Fibroblast of skin of right biceps (primary cell): ENCODE measurements at regions not wholly inside any gene's neighbourhood (a gene's known extent, or its start where the extent isn't known, plus 50 kb on each side); places are given as distances from the start of the nearest gene placed in this dataset.
A peak's percentile ranks its signal among the peaks of the same experiment; 100 is the strongest.

ENCODE experiments used
- DNase-seq: peaks from one replicate; pipeline ENCODE4 v3.0.0-alpha.2; 2013

GRCh38 chr18:61727241-61728193 is 165.3 kb downstream of the RNF152 start:
- DNase-seq: peak; percentile 85

DNA sequence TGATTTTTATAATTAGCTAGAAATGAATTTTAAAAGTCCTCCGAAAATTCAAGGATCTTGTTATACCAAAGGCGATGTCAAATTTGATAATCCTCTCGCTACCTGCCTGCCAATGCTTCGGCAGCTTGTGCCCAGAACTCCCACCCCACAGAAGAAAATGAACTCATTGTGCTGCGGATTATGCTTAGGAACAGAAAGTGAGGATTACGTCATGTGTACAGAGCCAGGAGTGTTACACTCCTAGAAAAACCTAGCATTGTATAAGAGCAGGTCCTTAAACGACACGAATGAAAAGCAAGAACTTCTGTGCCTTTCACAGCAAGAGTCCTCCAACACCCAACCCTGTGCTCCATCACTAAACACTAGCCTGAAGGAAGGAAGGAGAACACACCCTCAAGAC is 168.3 kb downstream of the RNF152 start:
- DNase-seq: no peak

DNA sequence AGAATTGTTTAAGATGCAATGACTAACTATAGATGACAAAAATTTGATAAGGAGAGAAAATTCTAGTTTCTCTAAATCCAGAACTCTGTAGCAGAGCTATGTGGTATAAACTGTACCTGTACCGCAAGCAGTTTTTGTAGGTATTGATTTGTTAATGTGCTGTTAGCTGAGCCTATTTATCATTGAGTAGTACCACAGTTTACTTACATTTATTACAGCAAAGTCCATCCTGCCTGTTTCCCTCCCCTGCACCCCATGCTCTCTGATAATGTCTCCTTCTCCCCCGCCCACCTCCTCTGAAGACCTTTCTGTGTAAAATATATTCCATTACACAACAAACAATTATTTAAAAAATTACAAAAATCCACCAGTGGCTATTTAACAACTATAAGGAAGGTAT is 170.6 kb downstream of the RNF152 start:
- DNase-seq: no peak

DNA sequence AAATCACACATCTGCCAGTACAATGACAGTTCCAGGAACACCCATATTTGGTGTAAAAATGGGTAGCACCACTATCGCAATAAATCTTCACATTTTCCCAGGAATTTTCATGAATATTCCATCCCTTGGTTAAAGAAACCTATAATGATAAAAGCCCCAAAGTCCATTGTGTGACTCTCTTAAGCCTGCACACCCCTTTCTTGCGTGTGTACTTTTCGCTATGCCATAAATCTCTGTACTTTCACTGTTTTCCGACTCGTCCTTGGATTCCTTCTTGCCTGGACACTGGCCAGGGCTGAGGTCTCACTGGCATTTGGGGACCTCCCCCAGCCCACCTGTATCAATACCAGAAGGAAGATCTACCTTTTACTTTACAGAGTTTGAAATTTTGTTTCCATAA is 172.3 kb downstream of the RNF152 start:
- no peak for DNase-seq

GRCh38 chr18:61719671-61720070 is 173.1 kb downstream of the RNF152 start:
- no peak for DNase-seq

GRCh38 chr18:61718944-61719343 is 173.9 kb downstream of the RNF152 start:
- no peak for DNase-seq

- no peak for DNase-seq
These were observed 178.4 kb downstream of the RNF152 start for GRCh38 chr18:61714421-61714820.

DNA sequence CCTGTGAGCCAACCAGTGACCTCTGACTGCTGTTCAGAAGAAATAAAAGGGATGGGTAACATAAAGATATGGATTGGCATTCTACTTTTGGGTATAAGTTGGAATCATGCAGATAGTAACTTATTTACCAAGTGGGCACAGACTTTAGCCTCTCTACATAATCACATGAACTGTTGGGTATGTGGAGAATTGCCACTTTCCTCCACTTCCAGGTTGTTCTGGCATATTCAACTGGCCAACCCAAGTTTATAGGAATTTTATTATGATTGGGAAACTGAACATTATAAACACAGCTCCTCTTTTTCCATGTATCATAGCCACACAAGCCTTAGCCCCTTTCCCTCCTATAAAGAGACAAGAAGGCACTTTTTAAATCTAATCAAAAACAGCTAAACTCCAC is 179.3 kb downstream of the RNF152 start:
- no peak for DNase-seq

DNA sequence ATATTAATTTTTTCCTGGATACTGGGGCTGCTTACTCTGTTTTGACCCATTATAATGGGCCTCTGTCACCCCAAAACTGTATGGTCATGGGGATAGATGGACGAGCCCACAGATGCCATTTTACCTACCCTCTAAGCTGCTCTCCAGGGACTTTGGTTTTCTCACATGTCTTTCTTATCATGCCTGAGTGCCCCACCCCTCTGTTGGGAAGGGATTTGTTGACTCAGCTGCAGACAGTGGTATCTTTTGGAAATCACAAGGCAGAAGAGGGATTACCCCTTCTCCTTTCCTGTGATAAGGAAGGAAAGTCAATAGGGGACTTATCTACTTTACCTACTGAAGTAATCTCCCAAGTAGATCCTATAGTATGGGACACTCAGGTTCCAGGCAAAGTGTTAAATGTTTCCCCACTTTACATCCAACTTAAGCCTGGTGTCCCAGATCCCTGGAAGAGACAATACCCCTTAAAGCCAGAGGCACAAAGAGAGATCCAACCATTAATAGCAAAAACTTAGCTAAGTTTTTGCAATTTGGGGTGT is 182.7 kb downstream of the RNF152 start:
- DNase-seq: no peak

GRCh38 chr18:61706276-61706915 is 186.4 kb downstream of the RNF152 start:
- no peak for DNase-seq

- peak; percentile 69 for DNase-seq
These were observed 189.3 kb downstream of the RNF152 start for GRCh38 chr18:61703508-61703907.

DNA sequence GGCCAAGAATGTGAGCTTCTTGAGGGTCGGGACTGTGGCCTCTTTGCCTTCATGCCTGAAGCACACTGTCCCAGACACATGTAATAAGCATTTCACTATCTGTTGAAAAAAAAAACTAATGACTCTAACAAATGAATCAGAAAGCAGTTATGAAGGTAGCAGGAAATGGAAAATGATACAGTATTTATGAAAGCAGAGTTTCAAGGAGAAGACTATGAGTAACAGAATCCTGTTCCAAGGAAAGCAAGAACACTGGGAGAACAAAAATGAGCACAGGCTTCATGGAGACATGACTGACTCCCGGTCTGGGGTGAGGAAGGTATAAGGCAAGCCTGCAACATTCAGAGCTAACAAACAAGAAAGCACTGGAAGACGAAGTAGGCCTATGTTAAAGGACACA is 190.8 kb downstream of the RNF152 start:
- DNase-seq: peak; percentile 88

DNA sequence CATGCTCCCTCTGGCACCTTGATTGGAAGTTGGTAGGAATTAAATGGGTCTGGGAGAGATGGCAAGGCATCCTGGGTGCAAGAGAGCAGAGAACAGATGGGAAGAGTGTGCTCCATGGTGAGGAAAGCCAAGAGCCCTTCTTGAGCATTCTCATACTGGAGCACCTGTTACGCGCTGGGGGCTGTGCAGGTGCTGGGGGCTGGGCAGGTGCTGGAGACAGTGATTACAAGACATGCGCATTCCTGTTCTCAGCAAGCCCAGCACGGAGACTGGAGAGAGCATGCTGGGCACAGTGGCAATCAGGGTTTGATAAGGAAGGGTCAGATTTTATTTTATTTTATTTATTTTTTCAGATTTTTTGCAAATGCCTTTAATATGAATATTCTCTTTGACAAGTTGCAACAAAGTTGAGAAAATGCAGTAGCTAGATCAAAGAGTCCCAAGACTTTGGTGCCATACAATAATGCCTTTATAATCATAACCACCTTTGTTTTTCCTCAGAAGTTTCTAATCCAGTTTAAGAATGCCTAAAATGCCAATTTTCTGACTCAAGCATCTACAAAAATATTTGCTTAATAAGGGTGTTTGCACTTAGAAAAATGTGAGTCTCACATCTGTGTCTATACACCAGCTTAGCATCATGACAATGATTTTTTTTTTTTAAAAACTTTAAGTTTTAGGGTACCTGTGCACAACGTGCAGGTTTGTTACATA is 193.3 kb downstream of the RNF152 start:
- DNase-seq: peak; percentile 50

- no peak for DNase-seq
These were observed 195.4 kb downstream of the RNF152 start for GRCh38 chr18:61697306-61697909.

DNA sequence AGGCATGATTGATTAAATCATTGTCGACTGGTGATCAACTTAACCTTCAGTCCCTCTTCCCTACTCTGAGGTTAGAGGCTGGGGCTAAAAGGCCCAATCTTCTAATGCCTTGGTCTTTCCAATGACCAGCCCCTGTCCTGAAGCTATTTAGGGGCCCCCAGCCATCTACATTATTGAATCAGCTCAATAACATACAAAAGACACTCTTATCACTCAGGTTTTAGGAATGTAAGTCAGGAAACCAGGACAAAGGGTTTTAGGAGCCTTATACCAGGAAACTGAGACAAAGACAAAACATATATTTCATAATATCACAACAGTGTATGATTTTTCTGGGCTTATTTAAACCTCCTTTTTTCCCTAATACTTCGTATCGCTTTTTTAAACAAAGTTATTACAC is 198.6 kb downstream of the RNF152 start:
- peak; percentile 23 for DNase-seq

DNA sequence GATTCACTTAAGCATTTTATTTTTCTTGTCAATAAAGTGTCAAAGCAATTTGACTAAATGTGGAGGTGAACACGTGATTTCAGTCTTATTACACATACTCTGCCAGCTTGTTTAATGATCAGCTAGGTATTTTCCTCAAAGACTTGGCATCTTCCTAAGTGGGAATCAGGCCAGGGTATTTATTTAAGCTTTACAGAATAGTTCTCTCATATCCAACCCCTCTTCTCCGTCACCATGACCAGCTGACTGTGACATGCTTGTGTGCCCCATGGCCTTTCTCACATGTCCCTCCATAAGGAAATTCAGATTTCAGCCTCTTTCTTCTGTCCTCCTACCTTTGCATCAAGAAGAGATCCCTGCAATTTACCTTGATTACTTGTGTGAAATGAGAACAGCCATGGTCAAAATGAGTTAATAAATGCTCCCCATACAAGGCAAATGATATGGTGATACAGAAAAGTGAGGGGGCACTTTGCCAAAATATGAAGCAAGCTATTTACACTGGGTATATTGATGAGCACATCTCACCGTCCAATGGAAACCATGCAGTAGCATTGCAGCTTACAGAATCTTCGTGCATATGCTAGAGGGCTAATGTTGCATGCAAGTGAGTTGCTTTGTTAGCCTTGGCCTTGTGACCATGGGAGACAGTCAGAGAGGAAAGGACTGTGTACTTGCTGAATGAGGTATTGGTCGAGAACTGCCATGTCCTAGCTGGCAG is 202.2 kb downstream of the RNF152 start:
- no peak for DNase-seq

GRCh38 chr18:61687317-61687716 is 205.5 kb downstream of the RNF152 start:
- DNase-seq: no peak

DNA sequence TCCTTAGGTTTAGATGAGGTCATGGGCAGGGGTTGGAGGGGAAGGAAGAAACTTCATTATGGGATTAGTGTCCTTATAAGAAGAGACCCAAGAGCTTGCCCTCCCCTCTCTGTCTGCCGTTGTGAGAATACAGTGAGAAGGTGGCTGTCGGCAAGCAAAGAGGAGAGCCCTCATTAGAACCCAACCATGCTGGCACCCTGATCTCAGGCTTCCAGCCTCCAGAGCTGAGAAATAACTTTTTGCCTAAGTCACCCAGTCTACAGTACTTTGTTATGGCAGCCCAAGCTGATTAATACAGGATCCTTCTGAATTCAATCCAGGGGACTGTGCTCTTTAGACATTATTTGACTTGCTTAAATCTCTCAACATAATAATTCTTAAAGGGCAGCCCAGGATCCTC is 209.0 kb downstream of the RNF152 start:
- DNase-seq: no peak

DNA sequence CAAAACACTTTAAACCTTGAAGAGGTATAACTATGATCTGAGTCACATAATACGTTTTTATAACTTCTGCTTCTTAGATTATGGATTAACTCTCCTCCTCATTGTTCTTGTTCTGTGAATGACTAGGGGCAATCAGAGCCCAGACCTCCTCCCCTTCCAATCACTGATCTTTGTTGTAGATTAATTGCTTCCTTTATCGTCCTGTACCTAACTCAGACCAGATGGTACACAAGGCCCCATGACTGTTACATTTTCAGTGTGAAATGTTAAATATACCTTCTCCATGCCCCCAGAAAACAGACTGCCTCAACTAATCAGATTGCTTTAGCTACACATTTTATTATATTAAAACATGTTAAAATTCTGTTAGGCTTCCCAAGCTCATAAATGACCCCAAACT is 211.7 kb downstream of the RNF152 start:
- no peak for DNase-seq

- no peak for DNase-seq
These were observed 213.0 kb downstream of the RNF152 start for GRCh38 chr18:61679836-61680235.

DNA sequence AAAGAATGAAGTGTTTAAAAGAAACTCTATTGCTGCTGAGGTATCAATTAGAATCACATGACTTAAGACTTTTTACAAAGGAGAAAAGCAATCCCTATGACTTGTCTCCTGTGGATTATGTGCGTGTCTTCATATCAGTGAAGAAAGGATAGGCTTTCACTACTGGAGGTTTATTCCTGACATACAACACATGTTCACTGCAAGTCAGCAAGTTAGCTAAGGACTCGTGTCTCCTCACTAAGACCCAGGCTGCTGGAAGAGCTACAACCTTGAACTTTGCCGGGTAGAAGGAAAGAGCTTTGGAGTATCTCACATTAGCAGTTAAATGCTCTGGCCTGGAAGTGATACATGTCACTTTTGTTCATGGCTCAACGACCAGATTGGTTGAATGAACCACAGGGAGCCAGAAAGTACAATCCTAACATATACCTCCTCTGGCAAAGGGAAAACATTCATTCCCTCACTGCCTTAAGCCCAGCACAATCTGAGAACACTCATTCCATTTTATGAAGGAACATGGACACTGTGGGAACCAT is 215.3 kb downstream of the RNF152 start:
- no peak for DNase-seq
